Stomach (tissue), 4 donors: ENCODE measurements at regions not wholly inside any gene's neighbourhood (a gene's known extent, or its start where the extent isn't known, plus 50 kb on each side); places are given as distances from the start of the nearest gene placed in this dataset.

Source experiments
- CTCF ChIP-seq, 7 experiments: fragments of 450-650 bp in 4 of 7; fragments of 200-600 bp in 3 of 7; sonication (generic) in 3 of 7; IDR thresholded peaks; one replicate each; pipeline ENCODE4 v1.5.1; 2016 to 2019; ENCODE audit warnings: antibody characterized with exemption in 7 of 7, control low read depth in 2 of 7, mild to moderate bottlenecking in 1 of 7
- POLR2AphosphoS5 ChIP-seq, 3 donors: sonication (generic); formaldehyde crosslinking; IDR thresholded peaks; one replicate each; pipeline ENCODE4 v1.6.1; 2016; ENCODE audit warnings: antibody characterized with exemption in 3 of 3

GRCh38 chr10:78205457-78206016 is 171.9 kb downstream of the RPS24 start:
- TF ChIP-seq CTCF (IDR thresholded peaks at IDR 0.05): no peak
- no peak for TF ChIP-seq POLR2AphosphoS5 (IDR thresholded peaks at IDR 0.05)
